Hematopoietic multipotent progenitor cell treated with erythropoietin and hydrocortisone succinate and interleukin-3 and kit ligand, for 4 days (in vitro differentiated cells): ENCODE measurements at regions not wholly inside any gene's neighbourhood (a gene's known extent, or its start where the extent isn't known, plus 50 kb on each side); places are given as distances from the start of the nearest gene placed in this dataset.
"Not testable (repeated sequence)": the region's sequence is repeated elsewhere in the genome, so short reads cannot be mapped to it uniquely, and the experiment has no call there.

Experiments used
- DNase-seq: peaks from one replicate; pipeline ENCODE4 v3.0.0-alpha.2; 2015

- DNase-seq = no peak
These were observed 239.6 kb upstream of the DUSP10 start for GRCh38 chr1:221981461-221981860.

GRCh38 chr1:221979444-221980032 lies 237.6 kb upstream of the DUSP10 start:
- peak; percentile 25 for DNase-seq

GRCh38 chr1:221978631-221979334 lies 236.9 kb upstream of the DUSP10 start:
- not testable (repeated sequence) for DNase-seq

GRCh38 chr1:221973787-221974186 lies 231.9 kb upstream of the DUSP10 start:
- DNase-seq = not testable (repeated sequence)

GRCh38 chr1:221972276-221973235 lies 230.7 kb upstream of the DUSP10 start:
- DNase-seq = no peak

GRCh38 chr1:221971035-221971434 lies 229.1 kb upstream of the DUSP10 start:
- DNase-seq = not testable (repeated sequence)

- DNase-seq = not testable (repeated sequence)
These were observed 227.5 kb upstream of the DUSP10 start for GRCh38 chr1:221969298-221969858.

- not testable (repeated sequence) for DNase-seq
These were observed 225.6 kb upstream of the DUSP10 start for GRCh38 chr1:221967538-221967937.

GRCh38 chr1:221966888-221967287 lies 225.0 kb upstream of the DUSP10 start:
- DNase-seq = not testable (repeated sequence)

GRCh38 chr1:221965891-221966290 lies 224.0 kb upstream of the DUSP10 start:
- DNase-seq = not testable (repeated sequence)

GRCh38 chr1:221965252-221965651 lies 223.4 kb upstream of the DUSP10 start:
- DNase-seq = no peak

GRCh38 chr1:221963742-221964141 lies 221.9 kb upstream of the DUSP10 start:
- DNase-seq = no peak

GRCh38 chr1:221962385-221962784 lies 220.5 kb upstream of the DUSP10 start:
- no peak for DNase-seq

- DNase-seq = peak; percentile 89
These were observed 219.8 kb upstream of the DUSP10 start for GRCh38 chr1:221961532-221962292.

- DNase-seq = peak; percentile 44
These were observed 216.3 kb upstream of the DUSP10 start for GRCh38 chr1:221958161-221958562.

- DNase-seq = not testable (repeated sequence)
These were observed 215.5 kb upstream of the DUSP10 start for GRCh38 chr1:221957350-221957749.

- no peak for DNase-seq
These were observed 208.1 kb upstream of the DUSP10 start for GRCh38 chr1:221949996-221950395.

GRCh38 chr1:221948459-221948858 lies 206.6 kb upstream of the DUSP10 start:
- no peak for DNase-seq

GRCh38 chr1:221947731-221948130 lies 205.8 kb upstream of the DUSP10 start:
- DNase-seq = peak; percentile 28

- DNase-seq = no peak
These were observed 204.9 kb upstream of the DUSP10 start for GRCh38 chr1:221946768-221947167.

- peak; percentile 7 for DNase-seq
These were observed 203.8 kb upstream of the DUSP10 start for GRCh38 chr1:221945669-221946068.

- DNase-seq = no peak
These were observed 202.5 kb upstream of the DUSP10 start for GRCh38 chr1:221944247-221944870.
